ENCODE measurements at regions not wholly inside any gene's neighbourhood (a gene's known extent, or its start where the extent isn't known, plus 50 kb on each side); places are given as distances from the start of the nearest gene placed in this dataset.
"Not testable (repeated sequence)": the region's sequence is repeated elsewhere in the genome, so short reads cannot be mapped to it uniquely, and the experiment has no call there.

- DNase-seq, result peak; percentile 10 to 57
Observed at GRCh38 chr1:817071-817599, 106.6 kb upstream of the SAMD11 start.

GRCh38 chr1:817658-818617 is 105.8 kb upstream of the SAMD11 start:
- DNase-seq, result not testable (repeated sequence)

DNA sequence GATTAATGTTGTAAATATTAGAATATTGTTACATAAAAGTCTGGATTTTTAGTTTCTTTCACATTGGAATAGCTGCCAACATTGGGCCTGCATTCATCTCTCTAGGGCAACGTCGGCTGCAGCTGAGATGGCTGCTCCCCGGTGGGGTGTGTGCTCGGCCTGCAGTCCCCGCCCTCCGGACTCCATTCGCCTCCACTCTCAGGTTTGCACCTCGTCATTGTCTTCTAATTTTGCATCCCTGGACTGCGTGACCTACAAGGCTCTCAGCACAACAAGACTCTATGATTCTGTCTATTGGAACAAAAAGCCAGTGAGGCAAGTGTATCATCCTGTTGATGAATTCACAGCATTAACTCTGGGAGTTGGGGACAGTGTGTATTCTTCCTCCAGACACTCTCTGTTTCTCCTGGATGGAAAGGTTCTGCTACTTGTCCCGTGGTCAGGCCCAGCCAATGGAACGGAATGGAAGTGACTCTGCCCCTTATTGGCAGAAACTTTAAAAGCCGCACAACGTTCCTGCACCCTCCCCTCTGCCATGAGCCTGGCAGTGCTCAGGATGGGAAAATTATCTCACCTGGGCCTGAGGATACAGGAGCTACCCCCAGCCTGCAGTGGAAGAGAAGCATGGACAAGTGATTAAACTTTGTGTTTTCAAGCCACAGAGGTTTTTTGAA is 105.0 kb upstream of the SAMD11 start:
- DNase-seq, result no peak

DNA sequence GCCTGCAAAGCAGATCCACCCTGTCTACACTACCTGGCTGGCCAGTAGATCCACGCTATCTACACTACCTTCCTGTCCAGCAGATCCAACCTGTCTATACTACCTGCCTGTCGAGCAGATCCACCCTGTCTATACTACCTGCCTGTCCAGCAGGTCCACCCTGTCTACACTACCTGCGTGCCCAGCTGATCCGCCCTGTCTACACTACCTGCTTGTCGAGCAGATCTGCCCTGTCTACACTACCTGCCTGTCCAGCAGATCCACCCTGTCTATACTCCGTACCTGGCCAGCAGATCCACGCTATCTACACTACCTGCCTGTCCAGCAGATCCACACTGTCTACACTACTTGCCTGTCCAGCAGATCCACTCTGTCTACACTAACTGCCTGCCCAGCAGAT is 102.8 kb upstream of the SAMD11 start:
- no peak for DNase-seq

GRCh38 chr1:826808-827207 is 96.9 kb upstream of the SAMD11 start:
- not testable (repeated sequence) for DNase-seq

GRCh38 chr1:827211-828063 is 96.3 kb upstream of the SAMD11 start:
- DNase-seq, result peak; percentile 70 to 78

DNA sequence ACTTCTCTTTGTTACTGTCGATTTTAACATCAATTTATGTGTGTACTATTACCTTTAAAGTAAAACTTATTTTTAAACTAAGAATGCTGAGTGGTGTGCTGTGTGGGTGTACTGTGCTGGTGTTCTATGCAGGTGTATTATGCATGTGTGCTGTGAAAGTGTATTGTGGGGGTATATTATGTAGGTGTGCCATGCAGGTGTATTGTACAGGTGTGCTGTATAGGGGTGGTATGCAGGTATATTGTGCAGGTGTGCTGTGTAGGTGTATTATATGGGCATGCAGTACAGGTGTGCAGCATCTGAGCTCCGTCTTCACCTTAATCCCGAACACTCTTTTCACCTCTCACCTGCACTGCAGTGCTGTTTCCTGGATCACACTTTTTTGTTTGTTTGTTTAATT is 94.4 kb upstream of the SAMD11 start:
- DNase-seq, result not testable (repeated sequence)

DNA sequence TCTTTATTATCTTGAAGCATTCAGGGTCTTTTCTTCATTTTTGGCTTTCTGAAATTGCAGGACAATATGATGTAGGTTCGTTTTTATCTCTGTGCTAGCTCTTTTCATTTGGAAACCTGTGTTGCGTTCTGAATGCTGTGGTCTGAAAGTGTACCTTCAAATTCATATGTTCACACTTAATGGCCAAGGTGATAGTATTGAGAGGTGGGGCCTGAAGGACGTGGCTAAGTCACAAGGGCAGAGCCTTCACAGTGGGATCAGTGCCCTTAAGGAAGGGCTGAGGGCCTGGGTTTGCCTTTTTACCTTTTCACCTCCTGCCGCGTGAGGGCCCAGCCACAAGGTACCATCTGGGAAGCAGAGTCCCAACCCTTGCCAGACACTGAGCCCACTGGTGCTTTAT is 93.8 kb upstream of the SAMD11 start:
- not testable (repeated sequence) for DNase-seq

GRCh38 chr1:830750-831149 is 93.0 kb upstream of the SAMD11 start:
- not testable (repeated sequence) for DNase-seq

GRCh38 chr1:831522-831921 is 92.2 kb upstream of the SAMD11 start:
- DNase-seq, result no peak

GRCh38 chr1:832136-832535 is 91.6 kb upstream of the SAMD11 start:
- no peak for DNase-seq

GRCh38 chr1:833226-833625 is 90.5 kb upstream of the SAMD11 start:
- DNase-seq, result not testable (repeated sequence)

DNA sequence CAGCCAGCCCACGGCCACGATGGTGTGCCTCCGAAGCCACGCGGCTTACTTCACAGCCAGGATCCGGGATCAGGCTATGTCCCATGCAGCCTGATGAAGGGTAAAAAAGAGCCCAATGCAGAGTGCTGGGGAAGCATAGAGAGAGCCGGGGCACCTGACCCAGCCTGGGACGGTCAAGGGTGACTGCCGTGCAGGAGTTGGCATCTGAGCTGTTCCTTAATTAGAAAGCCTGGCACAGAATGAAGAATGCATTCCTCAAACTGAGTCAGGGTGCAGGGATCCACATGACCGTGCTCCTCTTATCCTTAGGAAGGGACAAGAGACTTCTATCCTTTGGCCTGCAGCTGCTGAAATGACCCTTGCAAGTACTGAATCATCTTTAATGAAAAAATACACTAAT is 88.2 kb upstream of the SAMD11 start:
- DNase-seq, result not testable (repeated sequence)

DNA sequence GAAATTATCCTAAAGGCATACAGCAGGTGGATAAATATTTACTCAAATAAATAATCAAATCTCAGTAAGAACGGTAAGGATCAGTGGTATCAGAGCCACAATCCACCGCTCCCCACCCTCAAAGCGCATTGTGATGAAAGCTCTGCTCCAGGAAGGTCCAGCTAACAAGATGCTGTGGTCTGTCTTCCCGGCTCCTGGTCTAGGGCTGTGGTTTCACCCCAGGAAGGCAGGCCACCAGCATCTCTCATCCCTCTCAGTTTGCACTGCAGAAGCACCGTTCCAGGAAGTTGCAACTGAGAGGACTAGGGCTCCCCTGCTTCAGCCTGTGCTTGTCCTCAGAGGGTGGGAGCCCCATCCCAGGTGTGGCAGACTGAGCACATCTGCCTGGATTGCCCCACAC is 86.1 kb upstream of the SAMD11 start:
- not testable (repeated sequence) for DNase-seq

- DNase-seq, result not testable (repeated sequence)
Observed at GRCh38 chr1:838291-838690, 85.4 kb upstream of the SAMD11 start.

- DNase-seq, result not testable (repeated sequence)
Observed at GRCh38 chr1:840592-840991, 83.1 kb upstream of the SAMD11 start.

GRCh38 chr1:841671-842425 is 81.9 kb upstream of the SAMD11 start:
- DNase-seq, result not testable (repeated sequence)

DNA sequence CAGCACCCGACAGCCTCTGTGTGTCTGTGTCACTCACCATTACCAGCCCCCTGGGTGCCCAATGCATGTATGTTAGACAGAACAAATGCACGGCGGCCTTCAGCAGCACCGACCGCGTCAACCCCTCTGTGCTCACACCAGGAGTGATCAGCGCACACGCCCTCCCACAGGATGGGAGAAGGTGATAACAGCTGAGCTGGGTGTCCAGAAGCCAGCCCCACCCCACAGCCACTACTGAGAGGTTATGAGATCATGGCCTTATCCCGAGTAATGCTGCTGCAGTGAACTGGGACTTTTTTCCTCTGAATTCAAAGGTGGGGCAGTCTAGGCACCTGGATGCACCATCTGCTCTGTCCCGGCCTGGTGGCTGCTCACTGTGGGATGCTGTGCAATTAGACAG is 80.9 kb upstream of the SAMD11 start:
- not testable (repeated sequence) for DNase-seq

DNA sequence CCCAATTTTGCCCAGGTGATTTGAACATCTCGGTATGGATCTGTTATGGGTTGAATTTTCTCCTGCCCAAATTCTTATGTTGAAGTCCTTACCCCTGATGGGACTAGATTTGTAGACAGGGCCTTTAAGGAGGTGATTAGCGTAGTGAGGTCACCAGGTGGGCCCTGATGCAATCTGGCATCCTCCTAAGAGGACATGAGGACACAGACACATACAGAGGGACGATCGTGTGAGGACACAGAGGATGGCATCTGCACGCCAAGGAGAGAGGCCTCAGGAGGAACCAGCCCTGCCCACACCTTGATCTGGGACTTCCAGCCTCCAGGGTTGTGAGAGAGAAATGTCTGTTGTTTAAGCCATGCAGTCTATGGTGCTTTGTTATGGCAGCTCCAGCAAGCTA is 79.8 kb upstream of the SAMD11 start:
- not testable (repeated sequence) for DNase-seq

- DNase-seq, result no peak
Observed at GRCh38 chr1:844472-845026, 79.2 kb upstream of the SAMD11 start.

GRCh38 chr1:845641-846040 is 78.1 kb upstream of the SAMD11 start:
- DNase-seq, result not testable (repeated sequence)

GRCh38 chr1:849873-850272 is 73.8 kb upstream of the SAMD11 start:
- DNase-seq, result not testable (repeated sequence)

Measured in NCI-H446 (cell line).